ENCODE measurements at regions not wholly inside any gene's neighbourhood (a gene's known extent, or its start where the extent isn't known, plus 50 kb on each side); places are given as distances from the start of the nearest gene placed in this dataset.
"Not testable (repeated sequence)": the region's sequence is repeated elsewhere in the genome, so short reads cannot be mapped to it uniquely, and the experiment has no call there.

- DNase-seq, result not testable (repeated sequence)
These were observed 1505.9 kb downstream of the UQCRFS1 start for GRCh38 chr19:27707026-27707425.

DNA sequence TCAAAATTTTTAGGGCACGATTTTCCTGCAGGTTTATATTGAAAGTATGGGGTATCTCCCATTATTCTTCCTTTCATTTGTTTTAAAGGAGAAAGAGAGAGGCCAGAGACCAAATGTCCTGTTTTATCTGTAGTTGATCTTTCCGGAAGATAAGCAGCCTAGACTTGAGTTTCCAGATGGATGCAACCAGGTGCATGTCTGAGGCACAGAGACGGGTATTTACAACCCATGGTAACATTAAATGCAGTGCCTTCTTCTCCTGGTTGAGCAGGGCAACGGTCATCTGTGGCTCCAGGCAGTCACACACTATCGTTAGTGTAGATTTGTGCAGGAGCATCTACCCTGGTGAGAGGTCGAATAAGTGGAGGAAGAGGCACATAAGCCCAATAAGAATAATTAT is 1507.1 kb downstream of the UQCRFS1 start:
- no peak for DNase-seq

- no peak for DNase-seq
These were observed 1518.4 kb downstream of the UQCRFS1 start for GRCh38 chr19:27694361-27695055.

- no peak for DNase-seq
These were observed 1521.0 kb downstream of the UQCRFS1 start for GRCh38 chr19:27691991-27692390.

DNA sequence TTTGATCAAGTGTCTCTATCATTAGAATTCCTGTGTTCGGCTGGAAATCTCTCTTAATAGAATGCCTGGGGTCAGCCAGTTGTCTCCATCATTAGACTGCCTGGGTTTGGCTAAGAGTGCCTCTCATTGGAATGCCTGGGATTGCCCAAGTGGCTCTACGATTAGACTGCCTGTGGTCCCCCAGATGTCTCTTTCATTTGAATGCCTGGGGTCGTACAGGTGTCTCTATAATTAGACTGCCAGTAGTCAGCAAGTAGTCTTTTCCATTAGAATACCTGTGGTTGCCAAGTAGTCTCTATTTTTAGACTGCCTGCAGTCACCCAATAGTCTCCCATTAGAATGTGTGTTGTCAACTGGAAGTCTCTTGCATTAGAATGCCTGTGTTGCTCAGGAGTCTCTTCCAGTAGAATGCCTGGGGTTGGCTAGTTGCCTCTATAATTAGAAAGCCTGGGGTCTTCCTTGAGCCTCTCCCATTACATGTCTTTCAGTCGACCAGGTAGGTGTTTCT is 1523.2 kb downstream of the UQCRFS1 start:
- no peak for DNase-seq

DNA sequence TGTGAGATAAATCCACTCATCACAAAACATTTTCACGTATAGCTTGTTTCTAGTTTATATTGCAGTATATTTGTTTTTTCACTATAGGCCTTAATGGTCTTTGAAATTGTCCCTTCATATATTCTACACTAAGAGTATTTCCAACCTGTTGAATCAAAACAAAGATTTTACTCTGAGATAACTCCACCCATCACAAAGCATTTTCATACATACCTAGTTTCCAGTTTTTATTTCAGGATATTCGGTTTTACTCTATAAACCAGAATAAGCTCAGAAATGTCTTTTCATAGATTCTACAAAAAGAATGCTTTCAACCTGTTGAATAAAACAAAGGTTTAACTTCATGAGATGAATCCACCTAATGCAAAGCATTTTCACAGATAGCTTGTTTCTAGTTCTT is 1528.7 kb downstream of the UQCRFS1 start:
- no peak for DNase-seq

GRCh38 chr19:27681972-27682371 is 1531.0 kb downstream of the UQCRFS1 start:
- no peak for DNase-seq

- no peak for DNase-seq
These were observed 1533.0 kb downstream of the UQCRFS1 start for GRCh38 chr19:27679905-27680304.

- no peak for DNase-seq
These were observed 1533.6 kb downstream of the UQCRFS1 start for GRCh38 chr19:27679399-27679798.

GRCh38 chr19:27676877-27677276 is 1536.1 kb downstream of the UQCRFS1 start:
- no peak for DNase-seq

DNA sequence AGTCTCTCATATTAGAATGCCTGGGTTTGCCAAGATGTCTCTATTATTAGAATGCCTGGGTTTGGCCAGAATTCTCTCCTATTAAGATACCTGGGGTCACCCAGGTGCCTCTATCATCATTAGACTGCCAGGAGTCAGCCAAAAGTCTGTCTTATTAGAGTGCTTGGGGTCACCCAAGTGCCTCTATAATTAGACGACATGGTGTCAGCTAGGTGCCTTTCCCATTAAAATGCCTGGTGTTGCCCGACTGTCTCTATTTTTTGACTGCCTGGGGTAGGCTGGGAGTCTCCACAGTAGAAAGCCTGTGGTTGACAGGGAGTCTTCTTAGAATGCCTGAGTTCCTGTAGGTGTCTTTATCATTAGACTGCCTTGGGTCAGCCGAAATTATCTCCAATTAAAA is 1536.6 kb downstream of the UQCRFS1 start:
- no peak for DNase-seq

- DNase-seq, result no peak
These were observed 1537.2 kb downstream of the UQCRFS1 start for GRCh38 chr19:27675771-27676170.

- DNase-seq, result no peak
These were observed 1538.2 kb downstream of the UQCRFS1 start for GRCh38 chr19:27674701-27675100.

DNA sequence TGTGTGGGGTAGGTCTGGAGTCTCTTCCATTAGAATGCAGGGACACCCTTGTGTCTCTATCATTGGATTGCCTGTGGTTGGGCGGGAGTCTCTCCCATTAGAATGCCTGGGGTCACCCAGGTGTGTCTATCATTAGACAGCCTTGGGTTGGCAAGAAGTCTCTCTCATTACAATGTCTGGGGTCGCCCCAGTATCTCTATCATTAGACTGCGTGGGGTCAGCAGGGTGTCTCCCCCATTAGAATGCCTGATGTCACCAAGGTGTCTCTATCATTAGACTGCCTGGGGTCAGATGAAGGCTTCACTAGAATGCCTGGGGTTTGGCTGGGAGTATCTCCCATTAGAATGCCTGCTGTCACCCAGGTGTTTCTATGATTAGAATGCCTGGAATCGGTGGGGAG is 1539.0 kb downstream of the UQCRFS1 start:
- DNase-seq, result no peak

DNA sequence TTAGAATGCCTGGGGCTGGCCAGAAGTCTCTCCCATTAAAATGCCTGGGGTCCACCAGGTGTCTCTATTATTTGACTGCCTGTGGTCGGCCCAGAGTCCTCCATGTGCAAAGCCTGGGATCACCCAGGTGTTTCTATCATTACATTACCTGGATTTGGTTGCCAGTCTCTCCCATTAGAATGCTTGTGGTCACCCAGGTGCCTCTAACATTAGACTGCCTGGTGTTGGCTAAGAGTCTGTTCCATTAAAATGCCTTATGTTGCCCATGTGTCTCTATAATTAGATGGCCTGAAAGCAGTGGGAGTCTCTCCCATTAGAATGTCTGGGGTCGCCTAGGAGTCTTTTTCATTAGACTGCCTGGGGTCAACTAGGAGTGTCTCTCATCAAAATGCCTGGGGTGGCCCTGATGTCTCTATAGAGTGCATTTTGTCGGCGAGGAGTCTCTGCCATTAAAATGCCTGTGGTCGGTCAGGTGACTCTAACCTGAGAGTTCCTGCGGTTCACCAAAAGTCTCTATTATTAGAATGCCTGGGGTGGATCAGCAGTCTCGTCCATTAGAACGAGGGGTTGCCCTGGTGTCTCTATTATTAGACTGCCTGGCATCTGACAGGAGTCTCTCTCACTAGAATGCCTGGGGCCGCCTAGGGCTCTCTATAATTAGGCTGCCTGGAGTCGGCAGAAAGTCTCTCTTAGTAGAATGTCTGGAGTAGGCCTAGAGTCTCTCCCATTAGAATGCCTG is 1540.5 kb downstream of the UQCRFS1 start:
- DNase-seq, result no peak

DNA sequence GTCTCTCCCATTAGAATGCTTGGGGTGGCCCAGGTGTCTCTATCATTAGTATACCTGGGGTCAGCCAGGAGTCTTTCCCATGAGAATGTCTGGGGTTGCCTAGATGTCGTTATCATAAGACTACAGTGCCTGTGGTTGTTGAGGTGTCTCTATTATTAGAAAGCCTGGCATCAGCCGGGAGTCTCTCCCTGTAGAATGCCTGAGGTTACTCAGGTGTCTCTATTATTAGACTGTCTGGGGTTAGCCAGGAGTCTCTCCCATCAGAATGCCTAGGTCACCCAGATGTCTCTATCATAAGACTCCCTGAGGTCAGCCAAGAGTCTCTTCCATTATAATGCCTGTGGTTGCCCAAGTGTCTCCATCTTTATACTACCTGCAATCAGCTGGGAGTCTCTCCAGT is 1541.1 kb downstream of the UQCRFS1 start:
- no peak for DNase-seq

GRCh38 chr19:27660428-27660827 is 1552.5 kb downstream of the UQCRFS1 start:
- no peak for DNase-seq

- no peak for DNase-seq
These were observed 1555.5 kb downstream of the UQCRFS1 start for GRCh38 chr19:27657271-27658051.

- DNase-seq, result no peak
These were observed 1558.5 kb downstream of the UQCRFS1 start for GRCh38 chr19:27654266-27654990.

DNA sequence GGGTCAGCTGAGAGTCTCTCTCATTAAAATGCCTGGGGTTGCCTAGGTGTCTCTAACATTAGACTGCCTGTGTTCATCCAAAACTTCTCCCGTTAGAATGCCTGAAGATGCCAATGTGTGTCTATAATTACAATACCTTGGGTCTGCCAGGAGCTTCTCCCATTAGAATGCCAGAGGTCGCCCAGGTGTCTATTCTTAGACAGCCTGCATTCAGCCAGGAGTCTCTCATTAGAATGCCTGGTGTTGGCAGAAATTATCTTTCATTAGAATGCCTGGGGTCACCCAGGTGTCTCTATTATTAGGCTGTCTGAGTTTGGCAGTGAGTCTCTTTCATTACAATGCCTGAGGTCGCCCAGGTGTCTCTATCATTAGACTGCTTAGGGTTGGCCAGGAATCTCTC is 1560.2 kb downstream of the UQCRFS1 start:
- no peak for DNase-seq

DNA sequence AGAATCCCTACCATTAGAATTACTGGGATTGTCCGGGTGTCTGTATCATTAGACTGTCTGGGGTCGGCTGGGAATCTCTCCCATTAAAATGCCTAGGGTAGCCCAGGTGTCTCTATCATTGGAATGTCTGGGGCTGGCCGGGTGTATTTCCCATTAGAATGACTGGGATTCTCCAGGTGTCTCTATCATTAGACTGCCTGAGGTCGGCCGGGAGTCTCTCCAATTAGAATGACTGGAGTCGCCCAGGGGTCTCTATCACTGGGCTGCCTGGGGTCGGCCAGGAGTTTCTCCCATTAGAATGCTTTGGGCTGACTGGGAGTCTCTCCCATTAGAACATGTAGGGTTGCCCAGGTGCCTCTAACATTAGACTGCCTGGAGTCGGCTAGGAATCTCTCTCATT is 1560.7 kb downstream of the UQCRFS1 start:
- no peak for DNase-seq

DNA sequence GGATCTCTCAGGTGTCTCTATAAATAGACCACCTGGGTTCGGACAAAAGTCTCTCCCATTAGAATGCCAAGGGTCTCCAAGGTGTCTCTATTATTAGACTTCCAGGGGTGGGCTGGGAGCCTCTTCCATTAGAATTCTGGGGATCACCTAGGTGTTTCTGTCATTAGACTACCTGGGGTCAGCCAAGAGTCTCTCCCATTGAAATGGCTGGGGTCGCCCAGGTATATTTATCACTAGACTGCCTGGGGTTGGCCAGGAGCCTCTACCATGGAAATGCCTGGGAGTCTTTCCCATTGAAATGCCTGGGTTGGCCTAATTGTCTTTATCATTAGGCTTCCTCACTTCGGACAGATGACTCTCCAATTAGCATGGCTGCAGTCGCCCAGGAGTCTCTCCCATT is 1565.5 kb downstream of the UQCRFS1 start:
- DNase-seq, result no peak

DNA sequence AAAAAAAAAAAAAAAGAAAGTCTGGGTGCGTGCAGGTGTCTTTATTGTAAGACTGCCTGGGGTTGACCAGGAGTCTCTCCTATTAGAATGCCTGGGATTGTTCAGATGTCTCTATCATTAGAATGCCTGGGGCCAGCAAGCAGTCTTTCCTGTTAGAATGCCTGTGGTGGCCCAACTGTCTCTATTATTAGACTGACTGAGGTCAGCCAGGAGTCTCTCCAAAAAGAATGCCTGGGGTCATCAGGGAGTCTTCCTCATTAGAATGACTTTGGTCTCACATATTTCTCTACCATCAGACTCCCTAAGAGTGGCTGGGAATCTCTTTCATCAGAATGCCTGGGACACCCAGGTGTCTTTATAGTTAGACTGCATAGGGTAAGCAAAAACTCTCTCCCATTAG is 1577.5 kb downstream of the UQCRFS1 start:
- no peak for DNase-seq
